Esophagus muscularis mucosa (tissue), 4 donors: ENCODE measurements at regions not wholly inside any gene's neighbourhood (a gene's known extent, or its start where the extent isn't known, plus 50 kb on each side); places are given as distances from the start of the nearest gene placed in this dataset.

ENCODE experiments used
- DNase-seq: peaks from one replicate; pipeline ENCODE4 v3.0.0-alpha.2; 2017; ENCODE audit errors: extremely low spot score
- H3K27ac ChIP-seq, 4 donors: fragments of 200-600 bp; sonication (generic); replicated peaks in 1 of 4; 1 replicate in 3 of 4; 2 replicates in 1 of 4; pipeline ENCODE4 v1.5.1; 2016 to 2019; ENCODE audit warnings: mild to moderate bottlenecking in 1 of 4
- H3K27me3 ChIP-seq, 4 donors: fragments of 200-600 bp; sonication (generic); one replicate each; pipeline versions ENCODE4 v1.5.1 to v1.6.0; 2016 to 2019
- H3K36me3 ChIP-seq, 4 donors: fragments of 200-600 bp; sonication (generic); one replicate each; pipeline ENCODE4 v1.5.1; 2016 to 2019
- H3K4me1 ChIP-seq, 4 donors: fragments of 200-600 bp; sonication (generic); one replicate each; pipeline ENCODE4 v1.5.1; 2016 to 2019
- H3K4me3 ChIP-seq, 4 donors: fragments of 200-600 bp; sonication (generic); 1 replicate in 2 of 4; 2 replicates in 2 of 4; pipeline ENCODE4 v1.5.1; 2016 to 2019; ENCODE audit warnings: mild to moderate bottlenecking in 4 of 4, moderate library complexity in 1 of 4
- H3K9me3 ChIP-seq, 4 donors: fragments of 200-600 bp; sonication (generic); 1 replicate in 3 of 4; 2 replicates in 1 of 4; pipeline ENCODE4 v1.5.1; 2016 to 2019
- CTCF ChIP-seq, 3 experiments: fragments of 200-600 bp in 2 of 3; fragments of 450-650 bp in 1 of 3; sonication (generic) in 2 of 3; IDR thresholded peaks; one replicate each; pipeline ENCODE4 v1.5.1; 2017 to 2019; ENCODE audit warnings: antibody characterized with exemption in 3 of 3, mild to moderate bottlenecking in 2 of 3, moderate library complexity in 1 of 3
- EP300 ChIP-seq: sonication (generic); formaldehyde crosslinking; IDR thresholded peaks from one replicate; pipeline ENCODE4 v1.6.1; 2017; ENCODE audit warnings: antibody characterized with exemption
- POLR2A ChIP-seq: fragments of 450-650 bp; IDR thresholded peaks from one replicate; pipeline ENCODE4 v1.6.1; 2017; ENCODE audit warnings: antibody characterized with exemption, moderate library complexity, mild to moderate bottlenecking, low read depth
- POLR2AphosphoS5 ChIP-seq, 2 donors: sonication (generic); formaldehyde crosslinking; IDR thresholded peaks; one replicate each; pipeline ENCODE4 v1.6.1; 2017; ENCODE audit warnings: antibody characterized with exemption in 2 of 2
- WGBS: methylation state at CpG from one replicate; pipeline ENCODE4 v1.1.5; 2018; 5-methylcytosine and 5-hydroxymethylcytosine counted together
- intact Hi-C: fragments of 100-400 bp; cut with DNase I; formaldehyde crosslinking; loops from one replicate; pipeline ENCODE4 v1.15.1; 2023

GRCh38 chrY:19479141-19479540 is 265.4 kb downstream of the KDM5D start:
- no peak for DNase-seq
- no peaks in the 10 kb centered on the region for H3K9me3 ChIP-seq
- no peak overlapping the region for H3K4me3 ChIP-seq
- intact Hi-C loops, result no loop called here
- H3K27me3 ChIP-seq, result no peaks in the 10 kb centered on the region
- no peak overlapping the region for H3K27ac ChIP-seq
- no peaks in the 10 kb centered on the region for H3K4me1 ChIP-seq
- TF ChIP-seq POLR2A (no peak), EP300 (no peak), CTCF (IDR thresholded peaks at IDR 0.05) (no peak), POLR2AphosphoS5 (IDR thresholded peaks at IDR 0.05) (no peak)
- H3K36me3 ChIP-seq, result no peaks in the 10 kb centered on the region

GRCh38 chrY:19477959-19478358 is 266.6 kb downstream of the KDM5D start:
- Histone ChIP-seq H3K4me1 (no peaks in the 10 kb centered on the region), H3K27me3 (no peaks in the 10 kb centered on the region), H3K36me3 (no peaks in the 10 kb centered on the region), H3K4me3 (no peak overlapping the region), H3K9me3 (no peaks in the 10 kb centered on the region), H3K27ac (no peak overlapping the region)
- no peak for TF ChIP-seq POLR2A
- no peak for TF ChIP-seq CTCF (IDR thresholded peaks at IDR 0.05)
- TF ChIP-seq POLR2AphosphoS5 (IDR thresholded peaks at IDR 0.05), result no peak
- no peak for TF ChIP-seq EP300
- no CpG with 5 or more reads among the region's 1 CpG for WGBS
- DNase-seq, result no peak
- intact Hi-C loops, result no loop called here

GRCh38 chrY:19465809-19466208 is 278.7 kb downstream of the KDM5D start:
- TF ChIP-seq EP300 (no peak), CTCF (IDR thresholded peaks at IDR 0.05) (no peak), POLR2AphosphoS5 (IDR thresholded peaks at IDR 0.05) (no peak), POLR2A (no peak)
- Histone ChIP-seq H3K27ac (no peak overlapping the region), H3K4me3 (no peak overlapping the region), H3K9me3 (no peaks in the 10 kb centered on the region), H3K4me1 (no peaks in the 10 kb centered on the region), H3K27me3 (no peaks in the 10 kb centered on the region), H3K36me3 (no peaks in the 10 kb centered on the region)
- intact Hi-C loops, result no loop called here
- DNase-seq, result no peak

GRCh38 chrY:19456855-19457448 is 287.6 kb downstream of the KDM5D start:
- Histone ChIP-seq H3K27me3 (no peaks in the 10 kb centered on the region), H3K9me3 (no peaks in the 10 kb centered on the region), H3K27ac (no peak overlapping the region), H3K4me1 (no peaks in the 10 kb centered on the region), H3K4me3 (no peak overlapping the region), H3K36me3 (no peaks in the 10 kb centered on the region)
- intact Hi-C loops, result no loop called here
- DNase-seq, result no peak
- no peak for TF ChIP-seq POLR2A
- TF ChIP-seq POLR2AphosphoS5 (IDR thresholded peaks at IDR 0.05), result no peak
- no peak for TF ChIP-seq EP300
- TF ChIP-seq CTCF (IDR thresholded peaks at IDR 0.05), result no peak

- TF ChIP-seq CTCF (IDR thresholded peaks at IDR 0.05), result peak in 1 of 3 experiments; percentile 53
- no peak for TF ChIP-seq EP300
- Histone ChIP-seq H3K27me3 (no peaks in the 10 kb centered on the region), H3K4me3 (no peak overlapping the region), H3K36me3 (no peaks in the 10 kb centered on the region), H3K4me1 (no peaks in the 10 kb centered on the region), H3K9me3 (no peaks in the 10 kb centered on the region), H3K27ac (no peak overlapping the region)
- WGBS, result no CpG with 5 or more reads among the region's 4 CpGs
- intact Hi-C loops, result no loop called here
- DNase-seq, result no peak
These were observed 311.5 kb downstream of the KDM5D start for GRCh38 chrY:19433059-19433458.
